Transverse colon (tissue), 3 donors: ENCODE measurements at regions not wholly inside any gene's neighbourhood (a gene's known extent, or its start where the extent isn't known, plus 50 kb on each side); places are given as distances from the start of the nearest gene placed in this dataset.

Source experiments
- CTCF ChIP-seq, 5 experiments: fragments of 200-600 bp in 3 of 5; fragments of 450-650 bp in 2 of 5; sonication (generic) in 3 of 5; IDR thresholded peaks; 1 replicate in 2 of 5; 2 replicates in 3 of 5; pipeline ENCODE4 v1.5.1; 2016 to 2017; ENCODE audit warnings: antibody characterized with exemption in 5 of 5, inconsistent platforms in 3 of 5, mild to moderate bottlenecking in 2 of 5, moderate library complexity in 1 of 5
- EP300 ChIP-seq: sonication (generic); formaldehyde crosslinking; IDR thresholded peaks from one replicate; pipeline ENCODE4 v1.6.1; 2017; ENCODE audit warnings: antibody characterized with exemption, low read depth

DNA sequence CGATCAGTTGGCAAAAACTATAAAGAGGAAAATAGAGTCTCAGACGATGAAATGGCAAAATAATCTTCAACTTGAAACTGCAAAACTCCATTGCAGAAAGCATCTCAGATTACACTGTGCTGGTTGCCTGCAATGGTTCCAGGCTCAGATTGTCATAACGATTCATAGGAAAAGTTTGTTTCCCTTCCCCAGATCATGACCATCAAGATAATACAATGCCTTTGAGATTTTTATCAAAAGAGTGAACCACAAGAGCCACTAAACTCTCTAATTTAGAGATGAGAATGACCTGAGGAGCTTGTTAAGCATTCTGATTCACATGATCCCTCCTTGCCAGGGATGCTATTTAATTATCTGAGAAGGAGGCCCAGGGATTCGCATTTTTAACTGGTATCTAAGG is 52.6 kb upstream of the ITGA1 start:
- no peak for TF ChIP-seq EP300
- no peak for TF ChIP-seq CTCF (IDR thresholded peaks at IDR 0.05)
